Hematopoietic multipotent progenitor cell treated with erythropoietin and hydrocortisone succinate and interleukin-3 and kit ligand, for 4 days (in vitro differentiated cells): ENCODE measurements at regions not wholly inside any gene's neighbourhood (a gene's known extent, or its start where the extent isn't known, plus 50 kb on each side); places are given as distances from the start of the nearest gene placed in this dataset.
A peak's percentile ranks its signal among the peaks of the same experiment; 100 is the strongest.

ENCODE experiments used
- DNase-seq: peaks from one replicate; pipeline ENCODE4 v3.0.0-alpha.2; 2015

GRCh38 chr5:52504584-52505240 lies 283.0 kb upstream of the ITGA1 start:
- DNase-seq, result no peak

DNA sequence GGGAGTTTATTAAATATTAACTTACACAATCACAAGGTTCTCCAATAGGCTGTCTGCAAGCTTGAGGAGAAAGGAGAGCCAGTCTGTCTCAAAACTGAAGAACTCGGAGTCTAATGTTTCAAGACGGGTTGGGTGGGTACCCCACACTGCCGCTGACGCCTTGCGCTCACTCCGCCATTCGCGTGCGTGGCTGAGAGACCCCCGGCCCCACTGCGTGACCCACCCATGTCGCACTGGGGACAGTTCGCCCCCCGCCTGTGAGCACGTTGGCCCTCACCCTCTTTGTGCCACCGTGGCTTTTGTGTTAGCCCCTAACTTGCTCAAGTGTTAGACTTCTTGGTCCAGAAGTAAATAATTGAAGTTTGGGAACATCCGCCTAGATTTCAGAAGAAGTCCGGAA lies 270.0 kb upstream of the ITGA1 start:
- DNase-seq, result no peak

DNA sequence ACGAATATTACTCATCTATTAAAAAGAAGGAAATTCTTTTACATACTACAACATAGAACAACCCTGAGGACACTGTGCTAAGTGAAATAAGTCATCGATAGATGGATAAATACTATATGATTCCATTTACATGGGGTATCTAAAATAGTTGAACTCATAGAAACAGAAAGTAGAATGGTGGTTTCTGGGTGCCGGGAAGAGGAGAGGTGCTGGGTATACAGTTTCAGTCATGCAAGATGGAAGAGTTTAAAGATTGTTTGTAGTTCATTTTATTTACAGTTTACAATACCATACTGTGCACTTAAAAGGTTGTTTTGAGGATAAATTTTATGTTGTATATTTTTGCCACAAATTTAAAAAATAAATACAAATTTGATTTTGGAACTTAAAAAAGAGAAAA lies 267.5 kb upstream of the ITGA1 start:
- no peak for DNase-seq

DNA sequence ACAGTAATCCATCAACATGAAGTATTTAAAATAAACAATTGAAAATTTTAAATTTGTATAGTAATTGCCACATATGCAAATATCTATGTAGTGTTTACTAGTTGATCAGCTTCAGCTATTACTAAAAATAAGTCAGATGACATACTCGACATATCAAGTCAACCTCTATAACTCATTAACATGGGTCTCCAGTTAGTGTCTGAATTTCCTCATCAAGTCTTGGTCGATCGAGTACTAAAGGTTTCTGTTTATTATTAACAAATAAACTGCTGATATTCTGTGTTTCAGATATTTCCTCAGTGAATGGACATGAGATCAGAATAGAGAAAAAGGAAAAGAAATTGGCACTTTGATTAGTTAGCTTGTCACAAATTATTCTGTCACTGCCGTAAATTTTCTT lies 266.5 kb upstream of the ITGA1 start:
- DNase-seq, result no peak

GRCh38 chr5:52523701-52524100 lies 264.0 kb upstream of the ITGA1 start:
- DNase-seq, result no peak

DNA sequence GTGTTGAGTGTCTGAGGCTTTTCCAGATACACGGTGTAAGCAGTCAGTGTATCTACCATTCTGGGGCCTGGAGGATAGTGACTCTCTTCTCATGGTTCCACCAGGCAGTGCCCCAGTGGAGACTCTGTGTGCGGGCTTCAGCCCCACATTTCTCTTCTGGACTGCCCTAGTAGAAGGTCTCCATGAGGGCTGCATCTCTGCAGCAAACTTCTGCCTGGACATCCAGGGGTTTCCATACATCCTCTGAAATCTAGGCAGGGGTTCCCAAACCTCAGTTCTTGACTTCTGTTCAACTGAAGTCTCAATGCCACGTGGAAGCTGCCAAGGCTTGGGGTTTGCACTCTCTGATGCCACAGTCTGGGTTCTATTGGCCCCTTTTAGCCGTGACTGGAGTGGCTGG lies 256.6 kb upstream of the ITGA1 start:
- DNase-seq, result no peak

- DNase-seq, result no peak
Measured at GRCh38 chr5:52543594-52543993, 244.1 kb upstream of the ITGA1 start.

DNA sequence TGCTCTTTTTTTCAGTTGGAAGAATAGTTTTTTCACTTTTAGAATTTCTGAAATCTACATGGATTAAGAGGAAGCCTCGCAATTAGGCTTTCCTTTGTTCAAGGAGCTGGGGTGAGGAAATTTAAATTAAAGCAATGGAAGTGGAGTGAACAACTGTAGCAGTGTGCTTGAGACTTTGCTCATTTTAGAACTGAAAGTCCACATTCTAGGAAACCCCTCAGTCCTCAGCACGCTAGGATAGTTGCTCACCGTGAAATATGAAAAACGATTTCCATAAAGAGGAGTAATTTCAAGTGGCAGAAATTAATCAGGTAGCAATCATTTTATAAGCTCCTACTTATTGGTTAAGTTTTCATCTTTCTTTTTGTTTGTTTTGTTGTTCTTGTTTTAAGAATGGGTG lies 243.0 kb upstream of the ITGA1 start:
- no peak for DNase-seq

GRCh38 chr5:52554293-52554692 lies 233.4 kb upstream of the ITGA1 start:
- DNase-seq, result no peak

- peak; percentile 34 for DNase-seq
Measured at GRCh38 chr5:52560366-52560765, 227.3 kb upstream of the ITGA1 start.

DNA sequence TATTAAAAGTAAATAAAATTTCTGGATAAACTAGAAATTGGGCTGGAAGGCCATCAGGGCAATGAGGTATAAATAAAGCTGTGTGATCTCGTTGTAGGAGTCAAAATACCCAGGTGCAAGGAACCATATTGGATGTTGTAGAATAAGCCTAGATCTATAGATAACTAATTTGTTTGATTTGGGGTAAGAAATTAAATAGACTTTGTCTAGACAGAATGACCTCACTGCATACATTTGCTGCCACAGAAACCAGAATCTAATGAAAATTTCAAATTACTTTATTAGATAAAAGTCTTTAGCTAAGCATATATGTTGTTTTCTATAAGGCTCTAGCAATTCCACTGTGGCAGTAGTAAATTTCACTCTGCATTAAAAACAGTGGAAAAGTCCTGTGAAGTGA lies 225.2 kb upstream of the ITGA1 start:
- DNase-seq, result no peak

- no peak for DNase-seq
Measured at GRCh38 chr5:52564587-52564986, 223.1 kb upstream of the ITGA1 start.

DNA sequence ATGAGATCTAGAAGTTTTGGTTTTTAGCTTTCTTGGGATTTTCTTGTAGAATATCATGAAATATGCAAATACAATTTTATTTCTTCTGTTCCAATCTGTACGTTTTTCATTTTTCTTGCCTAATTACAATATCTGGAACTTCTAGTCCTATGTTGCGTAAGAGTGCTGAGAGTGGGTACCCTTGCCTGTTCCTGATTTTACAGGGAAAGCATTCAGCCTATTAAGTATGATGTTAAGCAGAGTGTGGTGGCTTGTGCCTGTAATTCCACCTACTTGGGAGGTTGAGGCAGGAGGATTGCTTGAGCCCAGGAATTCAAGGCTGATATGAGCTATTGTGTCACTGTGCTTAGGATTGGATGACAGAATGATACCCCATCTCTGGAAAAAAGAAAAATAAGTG lies 210.2 kb upstream of the ITGA1 start:
- no peak for DNase-seq

DNA sequence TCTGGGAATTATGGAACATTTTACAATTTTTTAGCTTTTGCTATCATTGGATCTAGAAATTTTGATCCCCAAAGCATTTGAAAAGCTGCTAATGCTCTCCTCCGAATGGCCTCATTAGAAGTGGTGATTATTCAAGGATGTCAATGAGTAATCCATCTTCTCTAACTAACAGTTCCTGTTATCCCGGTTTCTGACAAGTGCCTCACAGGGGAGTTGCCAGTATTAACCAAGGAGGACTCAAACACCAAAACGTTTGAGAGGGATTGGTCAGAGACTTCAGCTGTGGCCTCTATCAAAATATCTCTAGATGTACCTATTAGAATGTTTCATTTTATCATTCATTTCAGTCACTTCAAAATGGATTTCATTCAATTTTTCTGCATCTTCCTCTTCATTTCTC lies 208.3 kb upstream of the ITGA1 start:
- no peak for DNase-seq

DNA sequence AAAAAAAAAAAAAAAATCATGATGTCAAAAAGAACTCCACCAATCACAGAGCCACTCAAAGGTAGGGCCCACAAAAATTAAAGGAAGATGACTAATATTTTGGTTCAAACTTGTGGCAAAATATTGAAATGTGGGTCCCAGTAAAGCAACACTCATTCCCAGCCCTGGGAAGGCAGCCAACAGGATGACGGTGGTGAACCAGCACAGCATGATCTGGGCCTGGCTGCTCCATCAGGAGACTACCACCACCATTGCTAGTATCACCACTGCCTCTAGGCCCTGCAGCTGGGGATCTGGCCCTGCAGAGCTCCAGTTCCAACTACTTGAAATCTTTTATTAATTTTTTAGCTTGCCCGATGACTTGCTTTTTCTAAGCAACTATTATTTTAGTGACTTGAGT lies 206.8 kb upstream of the ITGA1 start:
- no peak for DNase-seq

DNA sequence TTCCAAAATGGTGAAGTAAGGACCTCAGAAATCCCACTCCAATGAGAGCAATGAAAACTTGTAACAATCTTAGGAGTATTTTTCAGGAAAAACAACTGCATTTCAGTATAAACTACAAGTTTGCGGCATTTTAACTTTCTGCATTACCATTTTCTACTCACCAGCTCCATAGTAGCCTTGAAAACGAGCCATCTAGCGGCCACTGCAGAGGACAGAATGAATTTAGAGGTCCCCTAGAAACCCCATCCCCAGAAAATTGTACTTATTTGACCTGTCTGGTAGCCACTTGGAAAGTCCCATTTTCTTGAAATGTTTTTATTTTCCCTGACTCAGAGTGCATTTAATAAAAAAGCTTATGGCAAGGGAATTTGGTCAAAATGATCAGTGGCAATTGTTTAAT lies 205.4 kb upstream of the ITGA1 start:
- no peak for DNase-seq

GRCh38 chr5:52587131-52587530 lies 200.6 kb upstream of the ITGA1 start:
- DNase-seq, result no peak

GRCh38 chr5:52597625-52598024 lies 190.1 kb upstream of the ITGA1 start:
- DNase-seq, result no peak

- no peak for DNase-seq
Measured at GRCh38 chr5:52598968-52599367, 188.7 kb upstream of the ITGA1 start.

- DNase-seq, result no peak
Measured at GRCh38 chr5:52603778-52604554, 183.8 kb upstream of the ITGA1 start.

GRCh38 chr5:52605317-52606313 lies 182.1 kb upstream of the ITGA1 start:
- no peak for DNase-seq

- no peak for DNase-seq
Measured at GRCh38 chr5:52607227-52607824, 180.4 kb upstream of the ITGA1 start.

GRCh38 chr5:52620315-52620714 lies 167.4 kb upstream of the ITGA1 start:
- no peak for DNase-seq
